ENCODE measurements at regions not wholly inside any gene's neighbourhood (a gene's known extent, or its start where the extent isn't known, plus 50 kb on each side); places are given as distances from the start of the nearest gene placed in this dataset.

DNA sequence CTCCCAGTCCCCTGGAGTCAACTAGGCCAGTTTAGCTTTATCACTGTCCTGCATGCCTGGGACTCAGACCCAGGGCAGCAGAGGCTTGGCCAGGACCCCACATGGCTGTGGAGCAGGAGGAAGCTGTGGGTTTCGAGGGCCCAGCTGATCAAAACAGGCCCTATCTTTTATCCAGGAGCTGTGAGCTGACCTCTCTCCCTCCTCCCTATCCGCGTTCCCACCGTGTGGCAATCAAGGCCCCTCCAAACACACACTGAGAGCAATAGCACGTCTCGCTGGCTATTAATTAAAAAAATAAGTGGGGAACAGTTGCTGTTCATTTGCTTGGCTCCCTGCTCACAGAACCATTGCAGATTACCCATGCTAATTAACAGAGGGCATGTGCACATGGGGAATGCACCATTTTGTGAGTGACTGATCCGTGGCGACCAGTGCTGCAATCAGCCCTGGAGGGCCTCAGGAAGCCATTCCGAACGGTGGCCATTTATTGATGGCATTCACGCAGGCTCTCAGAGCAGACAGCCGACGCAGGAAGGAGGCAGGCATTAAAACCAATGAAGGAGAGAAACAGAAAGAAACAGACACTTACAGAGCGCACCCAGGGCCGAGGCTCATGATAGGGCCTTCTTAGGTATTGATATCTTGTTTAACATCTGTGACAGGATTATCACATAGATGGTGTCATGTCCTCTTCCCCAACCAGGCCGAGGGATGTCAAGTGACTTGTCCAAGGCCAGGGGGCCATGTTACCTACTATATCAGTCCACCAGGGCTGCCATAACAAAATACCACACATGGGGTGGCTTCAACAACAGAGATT lies 157.1 kb downstream of the KATNIP start:
- H3K4me3 Mint-ChIP-seq, result no peak overlapping the region
- no peak for ATAC-seq (ENCODE audit: low read depth in 2 of 2)
- no peak overlapping the region for H3K27ac Mint-ChIP-seq
- no peaks in the 10 kb centered on the region for H3K4me1 Mint-ChIP-seq
- H3K9me3 Mint-ChIP-seq, result no peaks in the 10 kb centered on the region
- no peak for DNase-seq
- H3K9me3 ChIP-seq (ENCODE audit: control insufficient read depth in 2 of 2, low read length in 2 of 2), result no peaks in the 10 kb centered on the region
- no peak overlapping the region for H3K4me3 ChIP-seq (ENCODE audit: low read depth, low read length)
- no peaks in the 10 kb centered on the region for H3K4me1 ChIP-seq (ENCODE audit: control insufficient read depth, insufficient read depth, low read length, poor library complexity, severe bottlenecking)
- H3K27me3 ChIP-seq (ENCODE audit: control insufficient read depth, insufficient read depth, low read length), result no peaks in the 10 kb centered on the region
- H3K27ac ChIP-seq (ENCODE audit: insufficient read depth, low read length, poor library complexity, severe bottlenecking), result no peak overlapping the region
- H3K27me3 Mint-ChIP-seq, result no peaks in the 10 kb centered on the region
- H3K36me3 Mint-ChIP-seq, result peaks cover 30% of the 10 kb centered on the region
- H3K36me3 ChIP-seq (ENCODE audit: control insufficient read depth, insufficient read depth, low read length), result no peaks in the 10 kb centered on the region

GRCh38 chr16:27708651-27709050 lies 158.7 kb downstream of the KATNIP start:
- H3K4me1 Mint-ChIP-seq, result no peaks in the 10 kb centered on the region
- DNase-seq, result no peak
- Histone ChIP-seq H3K9me3 (ENCODE audit: control insufficient read depth in 2 of 2, low read length in 2 of 2) (no peaks in the 10 kb centered on the region), H3K27ac (ENCODE audit: insufficient read depth, low read length, poor library complexity, severe bottlenecking) (no peak overlapping the region), H3K27me3 (ENCODE audit: control insufficient read depth, insufficient read depth, low read length) (no peaks in the 10 kb centered on the region), H3K4me1 (ENCODE audit: control insufficient read depth, insufficient read depth, low read length, poor library complexity, severe bottlenecking) (no peaks in the 10 kb centered on the region), H3K36me3 (ENCODE audit: control insufficient read depth, insufficient read depth, low read length) (no peaks in the 10 kb centered on the region), H3K4me3 (ENCODE audit: low read depth, low read length) (no peak overlapping the region)
- no peaks in the 10 kb centered on the region for H3K9me3 Mint-ChIP-seq
- peak overlapping the region in 2 of 3 donors; percentile 23 to 69 for H3K27ac Mint-ChIP-seq
- H3K27me3 Mint-ChIP-seq, result no peaks in the 10 kb centered on the region
- H3K4me3 Mint-ChIP-seq, result no peak overlapping the region
- no peak for ATAC-seq (ENCODE audit: low read depth in 2 of 2)
- H3K36me3 Mint-ChIP-seq, result peaks cover 33% of the 10 kb centered on the region

DNA sequence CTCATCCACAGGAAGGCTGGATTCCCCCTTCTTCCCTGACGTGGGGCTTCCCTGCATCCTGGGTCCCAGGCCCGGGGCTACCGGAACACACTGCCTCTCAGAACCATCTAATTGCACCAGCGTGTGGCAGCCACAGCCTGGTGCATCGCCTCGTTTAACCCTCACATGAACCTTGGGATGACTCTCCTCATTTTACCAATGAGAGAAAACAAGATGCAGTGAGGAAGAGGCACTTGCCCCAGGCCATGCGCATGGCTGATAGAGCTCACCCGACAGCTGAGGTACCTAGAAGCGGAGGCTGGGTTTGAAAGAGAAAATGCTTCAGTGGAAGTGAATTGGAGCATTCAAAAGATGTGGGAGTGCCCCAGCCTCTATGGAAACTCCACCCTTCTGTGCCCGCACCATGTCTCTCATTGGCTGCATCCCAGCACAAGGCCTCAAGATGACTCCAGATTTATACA lies 162.3 kb downstream of the KATNIP start:
- no peaks in the 10 kb centered on the region for H3K9me3 ChIP-seq (ENCODE audit: control insufficient read depth in 2 of 2, low read length in 2 of 2)
- Mint-ChIP-seq H3K36me3 (peaks cover 20% of the 10 kb centered on the region), H3K27ac (peak overlapping the region in 1 of 3 donors; percentile 69), H3K4me1 (no peaks in the 10 kb centered on the region), H3K9me3 (peaks cover 0 to 2% (median 0%) of the 10 kb centered on the region in 7 donors), H3K4me3 (no peak overlapping the region), H3K27me3 (no peaks in the 10 kb centered on the region)
- H3K27ac ChIP-seq (ENCODE audit: insufficient read depth, low read length, poor library complexity, severe bottlenecking), result no peak overlapping the region
- H3K27me3 ChIP-seq (ENCODE audit: control insufficient read depth, insufficient read depth, low read length), result no peaks in the 10 kb centered on the region
- ATAC-seq (ENCODE audit: low read depth in 2 of 2) (no peak), DNase-seq (no peak)
- no peaks in the 10 kb centered on the region for H3K4me1 ChIP-seq (ENCODE audit: control insufficient read depth, insufficient read depth, low read length, poor library complexity, severe bottlenecking)
- H3K36me3 ChIP-seq (ENCODE audit: control insufficient read depth, insufficient read depth, low read length), result no peaks in the 10 kb centered on the region
- H3K4me3 ChIP-seq (ENCODE audit: low read depth, low read length), result no peak overlapping the region

- ATAC-seq (ENCODE audit: low read depth in 2 of 2), result no peak
Observed at GRCh38 chr16:27717726-27718125, 167.8 kb downstream of the KATNIP start.

GRCh38 chr16:27718201-27719105 lies 168.5 kb downstream of the KATNIP start:
- Histone ChIP-seq H3K27ac (ENCODE audit: insufficient read depth, low read length, poor library complexity, severe bottlenecking) (no peak overlapping the region), H3K9me3 (ENCODE audit: control insufficient read depth in 2 of 2, low read length in 2 of 2) (no peaks in the 10 kb centered on the region), H3K36me3 (ENCODE audit: control insufficient read depth, insufficient read depth, low read length) (peaks cover 5% of the 10 kb centered on the region), H3K4me3 (ENCODE audit: low read depth, low read length) (no peak overlapping the region), H3K4me1 (ENCODE audit: control insufficient read depth, insufficient read depth, low read length, poor library complexity, severe bottlenecking) (no peaks in the 10 kb centered on the region), H3K27me3 (ENCODE audit: control insufficient read depth, insufficient read depth, low read length) (no peaks in the 10 kb centered on the region)
- DNase-seq (no peak), ATAC-seq (ENCODE audit: low read depth in 2 of 2) (no peak)
- Mint-ChIP-seq H3K4me1 (peaks cover 0 to 5% (median 0%) of the 10 kb centered on the region in 4 donors), H3K9me3 (peaks cover 0 to 2% (median 0%) of the 10 kb centered on the region in 7 donors), H3K27me3 (no peaks in the 10 kb centered on the region), H3K27ac (peak overlapping the region in 1 of 3 donors; percentile 71), H3K4me3 (no peak overlapping the region), H3K36me3 (peaks cover 27% of the 10 kb centered on the region)

More at GRCh38 chr16:27717726-27718125, 167.8 kb downstream of the KATNIP start:
- H3K27me3 Mint-ChIP-seq, result no peaks in the 10 kb centered on the region
- Histone ChIP-seq H3K4me1 (ENCODE audit: control insufficient read depth, insufficient read depth, low read length, poor library complexity, severe bottlenecking) (no peaks in the 10 kb centered on the region), H3K27ac (ENCODE audit: insufficient read depth, low read length, poor library complexity, severe bottlenecking) (no peak overlapping the region), H3K27me3 (ENCODE audit: control insufficient read depth, insufficient read depth, low read length) (no peaks in the 10 kb centered on the region), H3K36me3 (ENCODE audit: control insufficient read depth, insufficient read depth, low read length) (peaks cover 2% of the 10 kb centered on the region), H3K4me3 (ENCODE audit: low read depth, low read length) (no peak overlapping the region), H3K9me3 (ENCODE audit: control insufficient read depth in 2 of 2, low read length in 2 of 2) (no peaks in the 10 kb centered on the region)
- no peak overlapping the region for H3K4me3 Mint-ChIP-seq
- DNase-seq, result no peak
- peak overlapping the region in 1 of 3 donors; percentile 59 for H3K27ac Mint-ChIP-seq
- H3K36me3 Mint-ChIP-seq, result peaks cover 21% of the 10 kb centered on the region
- peaks cover 0 to 2% (median 0%) of the 10 kb centered on the region in 7 donors for H3K9me3 Mint-ChIP-seq
- H3K4me1 Mint-ChIP-seq, result peaks cover 0 to 5% (median 0%) of the 10 kb centered on the region in 4 donors

DNA sequence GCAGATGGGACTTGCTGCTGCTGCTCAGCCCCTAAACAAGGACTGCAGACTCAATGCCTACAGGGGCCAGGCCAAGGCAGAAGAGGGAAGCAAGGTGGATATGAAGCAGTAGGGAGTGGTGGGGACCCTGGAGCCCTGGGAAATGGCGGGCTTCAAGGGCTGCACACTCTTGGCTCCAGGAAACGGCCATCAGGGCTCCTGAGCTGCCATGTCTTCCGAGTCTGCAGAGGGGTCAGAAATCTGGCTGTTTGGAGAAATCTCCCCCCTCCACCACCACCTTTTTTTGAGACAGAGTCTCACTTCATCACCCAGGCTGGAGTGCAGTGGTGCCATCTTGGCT lies 169.1 kb downstream of the KATNIP start:
- ATAC-seq (ENCODE audit: low read depth in 2 of 2) (no peak), DNase-seq (no peak)
- peaks cover 0 to 5% (median 0%) of the 10 kb centered on the region in 4 donors for H3K4me1 Mint-ChIP-seq
- no peaks in the 10 kb centered on the region for H3K27me3 Mint-ChIP-seq
- Histone ChIP-seq H3K27ac (ENCODE audit: insufficient read depth, low read length, poor library complexity, severe bottlenecking) (no peak overlapping the region), H3K4me1 (ENCODE audit: control insufficient read depth, insufficient read depth, low read length, poor library complexity, severe bottlenecking) (no peaks in the 10 kb centered on the region), H3K4me3 (ENCODE audit: low read depth, low read length) (no peak overlapping the region), H3K27me3 (ENCODE audit: control insufficient read depth, insufficient read depth, low read length) (no peaks in the 10 kb centered on the region), H3K9me3 (ENCODE audit: control insufficient read depth in 2 of 2, low read length in 2 of 2) (no peaks in the 10 kb centered on the region), H3K36me3 (ENCODE audit: control insufficient read depth, insufficient read depth, low read length) (peaks cover 5% of the 10 kb centered on the region)
- H3K36me3 Mint-ChIP-seq, result peaks cover 30% of the 10 kb centered on the region
- H3K4me3 Mint-ChIP-seq, result no peak overlapping the region
- H3K9me3 Mint-ChIP-seq, result peaks cover 0 to 2% (median 0%) of the 10 kb centered on the region in 7 donors
- no peak overlapping the region for H3K27ac Mint-ChIP-seq

GRCh38 chr16:27720731-27721530 lies 171.0 kb downstream of the KATNIP start:
- H3K27ac ChIP-seq (ENCODE audit: insufficient read depth, low read length, poor library complexity, severe bottlenecking), result no peak overlapping the region
- no peak overlapping the region for H3K4me3 ChIP-seq (ENCODE audit: low read depth, low read length)
- no peak for DNase-seq
- H3K36me3 ChIP-seq (ENCODE audit: control insufficient read depth, insufficient read depth, low read length), result peaks cover 5% of the 10 kb centered on the region
- Mint-ChIP-seq H3K4me3 (peak overlapping the region in 1 of 4 donors; percentile 7), H3K36me3 (peaks cover 44% of the 10 kb centered on the region), H3K27me3 (no peaks in the 10 kb centered on the region), H3K4me1 (peaks cover 0 to 5% (median 0%) of the 10 kb centered on the region in 4 donors), H3K9me3 (no peaks in the 10 kb centered on the region), H3K27ac (no peak overlapping the region)
- ATAC-seq (ENCODE audit: low read depth in 2 of 2), result no peak
- no peaks in the 10 kb centered on the region for H3K4me1 ChIP-seq (ENCODE audit: control insufficient read depth, insufficient read depth, low read length, poor library complexity, severe bottlenecking)
- no peaks in the 10 kb centered on the region for H3K9me3 ChIP-seq (ENCODE audit: control insufficient read depth in 2 of 2, low read length in 2 of 2)
- H3K27me3 ChIP-seq (ENCODE audit: control insufficient read depth, insufficient read depth, low read length), result no peaks in the 10 kb centered on the region
